Spleen (tissue), 7 donors: ENCODE measurements at regions not wholly inside any gene's neighbourhood (a gene's known extent, or its start where the extent isn't known, plus 50 kb on each side); places are given as distances from the start of the nearest gene placed in this dataset.

Experiments
- POLR2A ChIP-seq, 3 donors: fragments of 450-650 bp; IDR thresholded peaks; one replicate each; pipeline ENCODE4 v1.5.1; 2017; ENCODE audit warnings: antibody characterized with exemption in 3 of 3, mild to moderate bottlenecking in 1 of 3
- POLR2AphosphoS5 ChIP-seq, 3 donors: sonication (generic); formaldehyde crosslinking; IDR thresholded peaks; one replicate each; pipeline ENCODE4 v1.5.1; 2017; ENCODE audit warnings: antibody characterized with exemption in 3 of 3
- TF ChIP-seq, protein P1 (sequence below), 11 experiments: fragments of 200-600 bp in 7 of 11; fragments of 450-650 bp in 4 of 11; sonication (generic) in 4 of 11; IDR thresholded peaks in 8 of 11; conservative IDR thresholded peaks in 3 of 11; 1 replicate in 7 of 11; 2 replicates in 4 of 11; pipeline versions ENCODE4 v1.4.0 to v1.8.0; 2016 to 2021; ENCODE audit warnings: antibody characterized with exemption in 11 of 11, inconsistent platforms in 4 of 11, mild to moderate bottlenecking in 1 of 11
- donor health status: DM: no; HTN: no; CAD: no; lungs with moderate emphysema.
- donor health status: DM: no; HTN: no; CAD: no.
- donor health status: DM: no; HTN: no; CAD: no.

DNA sequence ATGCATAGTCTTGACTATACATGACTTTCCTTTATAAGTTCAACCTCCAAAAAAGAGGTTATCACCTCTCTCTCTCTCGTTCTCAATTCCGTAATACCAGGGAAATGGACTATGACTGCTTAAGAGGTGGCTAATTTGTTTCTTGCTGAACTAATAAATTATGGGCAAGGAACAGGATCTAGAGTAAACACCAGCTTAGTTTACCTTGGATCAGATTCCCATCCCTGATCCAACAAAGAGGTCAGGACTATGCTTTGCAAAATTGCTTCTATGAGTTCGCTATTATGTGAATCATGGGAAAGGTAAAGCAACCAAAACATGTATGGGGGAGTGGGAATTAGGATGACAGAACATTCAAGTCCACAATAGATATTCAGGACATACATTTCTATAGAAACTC, 630.7 kb downstream of the HACE1 start:
- TF ChIP-seq, protein P1, sequence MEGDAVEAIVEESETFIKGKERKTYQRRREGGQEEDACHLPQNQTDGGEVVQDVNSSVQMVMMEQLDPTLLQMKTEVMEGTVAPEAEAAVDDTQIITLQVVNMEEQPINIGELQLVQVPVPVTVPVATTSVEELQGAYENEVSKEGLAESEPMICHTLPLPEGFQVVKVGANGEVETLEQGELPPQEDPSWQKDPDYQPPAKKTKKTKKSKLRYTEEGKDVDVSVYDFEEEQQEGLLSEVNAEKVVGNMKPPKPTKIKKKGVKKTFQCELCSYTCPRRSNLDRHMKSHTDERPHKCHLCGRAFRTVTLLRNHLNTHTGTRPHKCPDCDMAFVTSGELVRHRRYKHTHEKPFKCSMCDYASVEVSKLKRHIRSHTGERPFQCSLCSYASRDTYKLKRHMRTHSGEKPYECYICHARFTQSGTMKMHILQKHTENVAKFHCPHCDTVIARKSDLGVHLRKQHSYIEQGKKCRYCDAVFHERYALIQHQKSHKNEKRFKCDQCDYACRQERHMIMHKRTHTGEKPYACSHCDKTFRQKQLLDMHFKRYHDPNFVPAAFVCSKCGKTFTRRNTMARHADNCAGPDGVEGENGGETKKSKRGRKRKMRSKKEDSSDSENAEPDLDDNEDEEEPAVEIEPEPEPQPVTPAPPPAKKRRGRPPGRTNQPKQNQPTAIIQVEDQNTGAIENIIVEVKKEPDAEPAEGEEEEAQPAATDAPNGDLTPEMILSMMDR (IDR thresholded peaks at IDR 0.05 in 8 of 11, conservative IDR thresholded peaks at IDR 0.05 in 3 of 11), result no peak
- TF ChIP-seq POLR2A (IDR thresholded peaks at IDR 0.05) (no peak), POLR2AphosphoS5 (IDR thresholded peaks at IDR 0.05) (no peak)
